CD4-positive, alpha-beta T cell (primary cell): ENCODE measurements at regions not wholly inside any gene's neighbourhood (a gene's known extent, or its start where the extent isn't known, plus 50 kb on each side); places are given as distances from the start of the nearest gene placed in this dataset.

Experiments
- ATAC-seq: fragments of 200-7000 bp; cut with Tn5 transposase; one replicate; pipeline ENCODE4 v1.10.0; 2022; ENCODE audit warnings: mild to moderate bottlenecking; ENCODE audit not compliant: poor library complexity
- CTCF ChIA-PET: fragments of 350-600 bp; sonication (Branson Sonifier 250); formaldehyde crosslinking; loops from one replicate; lab custom pipeline; 2021; ENCODE audit warnings: antibody characterized with exemption, inconsistent platforms; lab: Charles Lee
- POLR2A ChIA-PET: fragments of 350-600 bp; sonication (Branson Sonifier 250); formaldehyde crosslinking; loops from one replicate; lab custom pipeline; 2021; ENCODE audit warnings: antibody characterized with exemption, inconsistent platforms; lab: Charles Lee
- DNase-seq, 14 experiments: peaks; one replicate each; pipeline ENCODE4 v3.0.0-alpha.2; 2013 to 2020; ENCODE audit warnings: mixed read lengths in 2 of 14
- H3K27ac ChIP-seq, 2 donors: one replicate each; pipeline versions ENCODE4 v1.5.1 to v1.7.0; 2013; ENCODE audit warnings: low read length in 2 of 2, low read depth in 1 of 2, mild to moderate bottlenecking in 1 of 2
- H3K27me3 ChIP-seq, 2 experiments: 1 replicate in 1 of 2; 2 replicates in 1 of 2; pipeline versions ENCODE4 v1.6.1 to v1.7.0; 2013; ENCODE audit warnings: low read length in 2 of 2, control low read depth in 1 of 2, mild to moderate bottlenecking in 1 of 2, moderate library complexity in 1 of 2; ENCODE audit not compliant: insufficient read depth in 2 of 2, control insufficient read depth in 1 of 2
- H3K36me3 ChIP-seq: one replicate; pipeline ENCODE4 v1.6.1; 2013; ENCODE audit warnings: low read length, control low read depth; ENCODE audit not compliant: insufficient read depth
- H3K4me1 ChIP-seq: one replicate; pipeline ENCODE4 v1.6.1; 2013; ENCODE audit warnings: low read length, control low read depth; ENCODE audit not compliant: insufficient read depth
- H3K4me3 ChIP-seq: one replicate; pipeline ENCODE4 v1.5.1; 2013; ENCODE audit warnings: mild to moderate bottlenecking, low read length, moderate library complexity
- H3K9me3 ChIP-seq, 2 experiments: 1 replicate in 1 of 2; 2 replicates in 1 of 2; pipeline versions ENCODE4 v1.6.1 to v1.7.0; 2013; ENCODE audit warnings: low read length in 2 of 2, mild to moderate bottlenecking in 2 of 2, control low read depth in 1 of 2, moderate library complexity in 1 of 2; ENCODE audit not compliant: control insufficient read depth in 1 of 2, insufficient read depth in 1 of 2
- H3K27ac Mint-ChIP-seq: one replicate; pipeline ENCODE4 v1.8.0; 2020; ENCODE audit warnings: mixed read lengths
- H3K27me3 Mint-ChIP-seq: one replicate; pipeline ENCODE4 v1.8.0; 2021; ENCODE audit warnings: mixed read lengths
- H3K36me3 Mint-ChIP-seq: one replicate; pipeline ENCODE4 v1.8.0; 2021; ENCODE audit warnings: low read depth, mixed read lengths
- H3K4me1 Mint-ChIP-seq: one replicate; pipeline ENCODE4 v1.8.0; 2021; ENCODE audit warnings: low read depth, mixed read lengths
- H3K4me3 Mint-ChIP-seq: one replicate; pipeline ENCODE4 v1.8.0; 2020; ENCODE audit warnings: mild to moderate bottlenecking, mixed read lengths
- H3K9me3 Mint-ChIP-seq: one replicate; pipeline ENCODE4 v1.8.0; 2020; ENCODE audit warnings: mixed read lengths
- CTCF ChIP-seq: fragments of 200-600 bp; IDR thresholded peaks from one replicate; pipeline ENCODE4 v1.8.0; 2022; ENCODE audit warnings: antibody characterized with exemption, mild to moderate bottlenecking
- intact Hi-C, 2 experiments: fragments of 100-400 bp; cut with DNase I in 1 of 2; cut with micrococcal nuclease in 1 of 2; formaldehyde crosslinking; loops; one replicate each; pipeline versions ENCODE4 v1.15.1 to v1.9.0; 2023 to 2025; cut with DNase I, micrococcal nuclease

GRCh38 chr3:106740116-106740515 is 637.1 kb upstream of the CCDC54 start:
- Histone ChIP-seq H3K4me3 (no peak overlapping the region), H3K9me3 (no peaks in the 10 kb centered on the region), H3K36me3 (no peaks in the 10 kb centered on the region), H3K27me3 (no peaks in the 10 kb centered on the region), H3K27ac (no peak overlapping the region), H3K4me1 (no peaks in the 10 kb centered on the region)
- ChIA-PET POLR2A (no interaction called here), CTCF (no interaction called here)
- ATAC-seq (no peak), DNase-seq (no peak)
- H3K27me3 Mint-ChIP-seq = no peaks in the 10 kb centered on the region
- H3K27ac Mint-ChIP-seq = no peak overlapping the region
- no peak for TF ChIP-seq CTCF
- H3K36me3 Mint-ChIP-seq = no peaks in the 10 kb centered on the region
- H3K4me1 Mint-ChIP-seq = no peaks in the 10 kb centered on the region
- intact Hi-C loops = no loop called here
- H3K9me3 Mint-ChIP-seq = no peaks in the 10 kb centered on the region
- H3K4me3 Mint-ChIP-seq = no peak overlapping the region

- intact Hi-C loops = no loop called here
- Histone ChIP-seq H3K4me1 (no peaks in the 10 kb centered on the region), H3K4me3 (no peak overlapping the region), H3K36me3 (no peaks in the 10 kb centered on the region), H3K27ac (no peak overlapping the region), H3K9me3 (no peaks in the 10 kb centered on the region), H3K27me3 (no peaks in the 10 kb centered on the region)
- DNase-seq = no peak
- CTCF ChIA-PET = no interaction called here
- no peak overlapping the region for H3K27ac Mint-ChIP-seq
- no peaks in the 10 kb centered on the region for H3K9me3 Mint-ChIP-seq
- H3K36me3 Mint-ChIP-seq = no peaks in the 10 kb centered on the region
- H3K27me3 Mint-ChIP-seq = no peaks in the 10 kb centered on the region
- POLR2A ChIA-PET = no interaction called here
- H3K4me1 Mint-ChIP-seq = no peaks in the 10 kb centered on the region
- no peak for ATAC-seq
- H3K4me3 Mint-ChIP-seq = no peak overlapping the region
- no peak for TF ChIP-seq CTCF
These were observed 631.7 kb upstream of the CCDC54 start for GRCh38 chr3:106745344-106746168.

GRCh38 chr3:106746286-106746685 is 631.0 kb upstream of the CCDC54 start:
- ChIA-PET CTCF (no interaction called here), POLR2A (no interaction called here)
- Histone ChIP-seq H3K27ac (no peak overlapping the region), H3K4me3 (no peak overlapping the region), H3K27me3 (no peaks in the 10 kb centered on the region), H3K4me1 (no peaks in the 10 kb centered on the region), H3K36me3 (no peaks in the 10 kb centered on the region), H3K9me3 (no peaks in the 10 kb centered on the region)
- Mint-ChIP-seq H3K9me3 (no peaks in the 10 kb centered on the region), H3K27ac (no peak overlapping the region), H3K4me1 (no peaks in the 10 kb centered on the region), H3K27me3 (no peaks in the 10 kb centered on the region), H3K36me3 (no peaks in the 10 kb centered on the region), H3K4me3 (no peak overlapping the region)
- intact Hi-C loops = no loop called here
- TF ChIP-seq CTCF = no peak
- DNase-seq (no peak), ATAC-seq (no peak)
